Cardiac fibroblast (primary cell): ENCODE measurements at regions not wholly inside any gene's neighbourhood (a gene's known extent, or its start where the extent isn't known, plus 50 kb on each side); places are given as distances from the start of the nearest gene placed in this dataset.

Experiments
- DNase-seq, 2 donors: peaks; one replicate each; pipeline versions ENCODE4 v3.0.0 to v3.0.0-alpha.2; 2010; ENCODE audit warnings: low read depth in 2 of 2
- H3K4me3 ChIP-seq, 2 donors: replicated peaks in 1 of 2; 1 replicate in 1 of 2; 2 replicates in 1 of 2; pipeline ENCODE4 v1.5.1; 2011; ENCODE audit warnings: low read depth in 2 of 2, low read length in 2 of 2, mild to moderate bottlenecking in 2 of 2, moderate library complexity in 1 of 2
- TF ChIP-seq, protein P1 (sequence below): IDR thresholded peaks from one replicate; pipeline ENCODE4 v1.5.1; 2011; ENCODE audit warnings: low read depth, mild to moderate bottlenecking, low read length, inconsistent platforms

DNA sequence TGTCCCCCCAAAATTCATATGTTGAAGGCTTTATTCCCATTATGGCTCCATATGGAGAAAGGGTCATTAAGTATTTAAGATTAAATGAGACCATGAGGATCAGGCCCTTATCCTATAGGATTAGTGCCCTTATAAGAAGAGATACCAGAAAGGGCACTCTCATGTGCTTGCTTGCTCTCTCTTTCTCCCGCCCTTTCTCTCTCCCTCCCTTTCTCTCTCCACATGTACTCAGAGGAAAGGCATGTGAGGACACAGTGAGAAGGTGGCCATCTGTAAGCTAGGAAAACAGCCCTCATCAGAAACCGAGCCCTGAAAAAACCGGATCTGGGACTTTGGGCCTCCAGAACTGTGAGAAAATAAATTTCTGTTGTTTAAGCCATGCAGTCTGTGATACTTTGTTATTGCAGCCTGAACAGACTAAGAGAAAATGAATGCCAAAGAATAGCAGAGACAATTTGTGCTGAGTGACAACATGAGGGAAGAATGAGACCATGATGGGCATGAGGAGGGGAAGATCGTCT is 300.0 kb upstream of the SLC39A10 start:
- TF ChIP-seq, protein P1, sequence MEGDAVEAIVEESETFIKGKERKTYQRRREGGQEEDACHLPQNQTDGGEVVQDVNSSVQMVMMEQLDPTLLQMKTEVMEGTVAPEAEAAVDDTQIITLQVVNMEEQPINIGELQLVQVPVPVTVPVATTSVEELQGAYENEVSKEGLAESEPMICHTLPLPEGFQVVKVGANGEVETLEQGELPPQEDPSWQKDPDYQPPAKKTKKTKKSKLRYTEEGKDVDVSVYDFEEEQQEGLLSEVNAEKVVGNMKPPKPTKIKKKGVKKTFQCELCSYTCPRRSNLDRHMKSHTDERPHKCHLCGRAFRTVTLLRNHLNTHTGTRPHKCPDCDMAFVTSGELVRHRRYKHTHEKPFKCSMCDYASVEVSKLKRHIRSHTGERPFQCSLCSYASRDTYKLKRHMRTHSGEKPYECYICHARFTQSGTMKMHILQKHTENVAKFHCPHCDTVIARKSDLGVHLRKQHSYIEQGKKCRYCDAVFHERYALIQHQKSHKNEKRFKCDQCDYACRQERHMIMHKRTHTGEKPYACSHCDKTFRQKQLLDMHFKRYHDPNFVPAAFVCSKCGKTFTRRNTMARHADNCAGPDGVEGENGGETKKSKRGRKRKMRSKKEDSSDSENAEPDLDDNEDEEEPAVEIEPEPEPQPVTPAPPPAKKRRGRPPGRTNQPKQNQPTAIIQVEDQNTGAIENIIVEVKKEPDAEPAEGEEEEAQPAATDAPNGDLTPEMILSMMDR: no peak
- DNase-seq: no peak
- H3K4me3 ChIP-seq: no peak overlapping the region

DNA sequence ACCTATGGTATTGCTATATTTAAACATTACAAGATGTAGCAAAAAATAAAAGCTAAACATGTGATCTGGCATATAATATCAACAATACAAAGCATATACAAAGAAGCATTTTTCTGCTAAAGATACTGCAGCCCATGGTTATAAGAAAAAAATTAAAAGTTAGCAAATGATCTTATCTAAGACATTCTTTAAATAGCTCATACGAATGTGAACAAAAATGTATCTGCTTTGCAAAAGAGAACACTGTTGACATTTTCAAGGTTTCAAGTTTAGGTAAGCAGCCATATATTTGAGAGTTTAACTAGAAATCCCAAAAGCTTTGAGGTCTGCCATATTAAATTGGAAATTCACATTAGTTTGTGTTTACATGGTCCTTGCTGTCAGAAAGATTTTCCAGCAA is 301.0 kb upstream of the SLC39A10 start:
- TF ChIP-seq, protein P1: no peak
- DNase-seq: no peak
- no peak overlapping the region for H3K4me3 ChIP-seq

DNA sequence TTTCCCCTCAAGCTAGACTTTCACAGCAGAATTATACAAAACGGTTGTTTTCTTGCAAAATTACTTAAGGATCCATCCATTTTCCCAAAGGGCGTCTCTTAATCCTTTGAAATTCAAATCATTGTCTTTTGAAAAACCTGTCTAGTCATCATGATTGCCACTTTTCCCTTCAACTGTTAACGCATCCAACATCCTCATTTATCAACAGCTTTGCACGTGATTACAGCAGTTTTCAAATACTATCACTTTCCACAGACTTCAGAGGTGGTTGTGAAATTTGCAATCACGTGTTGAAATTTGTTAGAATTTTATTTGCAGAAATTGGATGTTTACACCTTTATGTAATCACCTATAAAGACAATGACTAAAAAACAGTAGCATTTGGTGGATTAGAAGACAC is 304.4 kb upstream of the SLC39A10 start:
- TF ChIP-seq, protein P1: no peak
- no peak for DNase-seq
- no peak overlapping the region for H3K4me3 ChIP-seq

DNA sequence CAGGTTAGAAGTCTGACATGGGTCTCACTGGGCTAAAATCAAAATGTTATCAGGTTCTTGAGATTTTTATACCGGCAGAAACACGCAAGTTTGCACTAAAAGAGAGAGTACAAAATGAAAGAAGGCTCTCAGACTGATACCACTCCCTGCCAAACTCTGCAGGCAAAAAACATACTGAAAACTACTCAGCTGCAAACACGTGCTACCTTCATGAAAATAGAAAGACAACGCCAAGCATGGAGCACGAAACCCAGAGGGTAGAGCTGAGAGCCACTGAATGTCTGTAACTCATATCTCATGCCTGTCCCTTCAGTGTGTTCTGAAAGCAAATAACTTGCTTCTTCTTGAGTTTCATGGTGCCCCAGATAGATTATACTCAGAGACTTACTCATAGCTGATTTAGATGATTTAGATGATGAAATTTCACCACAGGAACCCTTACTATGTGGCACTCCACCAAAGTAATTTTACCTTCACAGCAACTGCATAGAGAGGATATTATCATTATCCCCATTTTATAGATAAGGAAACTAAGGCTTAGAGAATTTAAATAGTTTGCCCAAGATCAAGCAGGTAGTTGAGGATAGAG is 313.0 kb upstream of the SLC39A10 start:
- TF ChIP-seq, protein P1: no peak
- no peak overlapping the region for H3K4me3 ChIP-seq
- peak; percentile 20 to 57 for DNase-seq

DNA sequence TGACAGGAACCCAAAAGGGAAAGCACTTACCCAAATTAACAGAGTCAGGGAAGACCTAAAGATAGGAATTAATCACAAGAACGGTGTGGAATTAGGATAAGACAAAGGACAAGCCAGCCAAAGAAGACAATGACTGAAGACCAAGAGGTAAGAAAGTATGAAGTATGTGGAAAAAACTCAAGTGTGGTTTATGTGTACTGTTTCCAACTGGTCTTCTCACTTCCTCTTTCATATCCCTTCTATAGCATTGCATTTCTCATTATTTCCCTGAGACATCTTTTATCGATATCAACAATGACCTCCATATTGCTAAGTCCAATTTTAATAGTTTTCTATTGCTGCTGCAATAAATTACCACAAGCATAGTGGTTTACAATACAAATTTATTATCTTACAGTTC is 313.5 kb upstream of the SLC39A10 start:
- TF ChIP-seq, protein P1: no peak
- DNase-seq: no peak
- no peak overlapping the region for H3K4me3 ChIP-seq

DNA sequence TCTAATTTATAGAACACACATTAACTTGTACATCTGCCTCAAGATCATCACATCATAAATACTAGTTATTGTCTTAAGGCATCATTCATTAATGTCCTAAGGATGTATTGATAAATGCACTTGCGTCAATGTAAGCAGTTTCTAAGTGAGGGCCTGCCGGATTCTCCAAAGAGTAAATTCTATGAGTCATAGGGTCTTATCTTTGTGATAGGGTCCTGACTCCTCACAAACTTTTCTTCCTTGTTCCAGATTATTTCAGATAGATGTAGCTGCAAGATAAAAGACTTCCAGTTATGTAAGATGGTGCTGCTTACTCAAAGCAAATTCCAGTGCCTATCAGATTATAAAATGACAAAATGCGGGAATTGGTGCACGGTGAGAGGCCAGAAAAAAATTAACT is 315.0 kb upstream of the SLC39A10 start:
- TF ChIP-seq, protein P1: no peak
- H3K4me3 ChIP-seq: no peak overlapping the region
- no peak for DNase-seq

DNA sequence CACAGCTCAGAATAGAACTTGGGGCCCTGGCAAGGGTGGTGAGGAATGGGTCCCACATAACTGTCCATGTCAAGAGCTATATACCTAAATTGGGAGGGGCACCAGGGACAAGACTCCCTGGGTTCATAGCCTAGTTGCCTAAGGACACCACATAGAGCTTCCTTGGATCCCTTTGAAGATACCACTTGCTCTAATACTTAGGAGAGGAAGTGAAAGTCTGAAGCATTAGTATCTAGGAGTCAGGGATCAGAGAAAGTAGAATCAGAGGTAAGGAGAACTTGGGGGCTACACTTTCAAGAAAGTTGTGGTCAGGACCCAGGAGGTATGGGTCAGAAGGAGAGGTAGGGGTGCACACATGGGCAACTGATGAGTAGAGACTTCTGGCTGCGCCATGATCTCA is 318.2 kb upstream of the SLC39A10 start:
- no peak overlapping the region for H3K4me3 ChIP-seq
- DNase-seq: no peak
- TF ChIP-seq, protein P1: no peak
